Mesothelial cell of epicardium (in vitro differentiated cells): ENCODE measurements at regions not wholly inside any gene's neighbourhood (a gene's known extent, or its start where the extent isn't known, plus 50 kb on each side); places are given as distances from the start of the nearest gene placed in this dataset.
"Not testable (repeated sequence)": the region's sequence is repeated elsewhere in the genome, so short reads cannot be mapped to it uniquely, and the experiment has no call there.

ENCODE experiments used
- DNase-seq, 2 experiments: peaks; one replicate each; pipeline ENCODE4 v3.0.0; 2021; ENCODE audit warnings: low spot score in 2 of 2; ENCODE audit not compliant: unreplicated experiment in 2 of 2
- H3K27ac Mint-ChIP-seq: 2 replicates; pipeline ENCODE4 v1.8.0; 2021; ENCODE audit warnings: mixed read lengths
- H3K27me3 Mint-ChIP-seq: 2 replicates; pipeline ENCODE4 v1.8.0; 2021; ENCODE audit warnings: low read depth, mixed read lengths
- H3K36me3 Mint-ChIP-seq: 2 replicates; pipeline ENCODE4 v1.8.0; 2021; ENCODE audit warnings: mixed read lengths
- H3K4me1 Mint-ChIP-seq: 2 replicates; pipeline ENCODE4 v1.8.0; 2021; ENCODE audit warnings: mixed read lengths
- H3K4me3 Mint-ChIP-seq: 2 replicates; pipeline ENCODE4 v1.8.0; 2021; ENCODE audit warnings: mild to moderate bottlenecking, moderate library complexity, mixed read lengths
- H3K9me3 Mint-ChIP-seq: 2 replicates; pipeline ENCODE4 v1.8.0; 2021; ENCODE audit warnings: mixed read lengths
- CTCF ChIP-seq: fragments of 200-600 bp; sonication (generic); IDR thresholded peaks from one replicate; pipeline ENCODE4 v1.5.0; 2021; ENCODE audit warnings: antibody characterized with exemption; ENCODE audit not compliant: unreplicated experiment

GRCh38 chr2:52036024-52036423 is 1004.1 kb upstream of the NRXN1 start:
- no peak for TF ChIP-seq CTCF
- no peaks in the 10 kb centered on the region for H3K27me3 Mint-ChIP-seq
- DNase-seq: no peak
- H3K27ac Mint-ChIP-seq: no peak overlapping the region
- no peaks in the 10 kb centered on the region for H3K4me1 Mint-ChIP-seq
- H3K9me3 Mint-ChIP-seq: no peaks in the 10 kb centered on the region
- H3K4me3 Mint-ChIP-seq: no peak overlapping the region
- no peaks in the 10 kb centered on the region for H3K36me3 Mint-ChIP-seq

- no peak for DNase-seq
- Mint-ChIP-seq H3K27me3 (no peaks in the 10 kb centered on the region), H3K27ac (no peak overlapping the region), H3K4me3 (no peak overlapping the region), H3K4me1 (no peaks in the 10 kb centered on the region), H3K9me3 (no peaks in the 10 kb centered on the region), H3K36me3 (no peaks in the 10 kb centered on the region)
- TF ChIP-seq CTCF: no peak
Observed at GRCh38 chr2:52035391-52035790, 1003.5 kb upstream of the NRXN1 start.

GRCh38 chr2:52034706-52035105 is 1002.8 kb upstream of the NRXN1 start:
- H3K4me3 Mint-ChIP-seq: no peak overlapping the region
- no peaks in the 10 kb centered on the region for H3K4me1 Mint-ChIP-seq
- H3K27ac Mint-ChIP-seq: no peak overlapping the region

DNA sequence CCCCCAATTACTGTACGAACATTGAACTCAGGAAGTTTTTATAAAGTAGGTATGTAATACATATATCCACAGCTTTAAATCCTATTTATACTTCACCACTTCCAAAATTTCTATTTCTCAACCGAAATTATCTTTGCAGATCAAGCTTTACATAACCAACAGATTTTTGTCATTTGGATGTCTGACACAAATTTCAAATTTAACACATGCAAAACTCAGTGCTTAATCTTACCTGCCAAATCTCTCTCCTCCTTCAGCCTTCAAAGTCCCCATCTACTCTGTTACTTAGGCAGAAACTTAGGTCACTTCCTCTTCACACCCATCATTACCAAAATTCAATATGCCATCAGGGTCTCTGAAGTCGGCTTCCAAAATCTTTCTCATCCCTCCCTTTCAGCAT is 990.1 kb upstream of the NRXN1 start:
- no peaks in the 10 kb centered on the region for H3K27me3 Mint-ChIP-seq
- no peak overlapping the region for H3K27ac Mint-ChIP-seq
- H3K4me1 Mint-ChIP-seq: no peaks in the 10 kb centered on the region
- TF ChIP-seq CTCF: no peak
- H3K9me3 Mint-ChIP-seq: no peaks in the 10 kb centered on the region
- H3K36me3 Mint-ChIP-seq: no peaks in the 10 kb centered on the region
- no peak overlapping the region for H3K4me3 Mint-ChIP-seq
- no peak for DNase-seq

More at GRCh38 chr2:52034706-52035105, 1002.8 kb upstream of the NRXN1 start:
- Mint-ChIP-seq H3K36me3 (no peaks in the 10 kb centered on the region), H3K9me3 (no peaks in the 10 kb centered on the region), H3K27me3 (no peaks in the 10 kb centered on the region)
- no peak for DNase-seq
- no peak for TF ChIP-seq CTCF

DNA sequence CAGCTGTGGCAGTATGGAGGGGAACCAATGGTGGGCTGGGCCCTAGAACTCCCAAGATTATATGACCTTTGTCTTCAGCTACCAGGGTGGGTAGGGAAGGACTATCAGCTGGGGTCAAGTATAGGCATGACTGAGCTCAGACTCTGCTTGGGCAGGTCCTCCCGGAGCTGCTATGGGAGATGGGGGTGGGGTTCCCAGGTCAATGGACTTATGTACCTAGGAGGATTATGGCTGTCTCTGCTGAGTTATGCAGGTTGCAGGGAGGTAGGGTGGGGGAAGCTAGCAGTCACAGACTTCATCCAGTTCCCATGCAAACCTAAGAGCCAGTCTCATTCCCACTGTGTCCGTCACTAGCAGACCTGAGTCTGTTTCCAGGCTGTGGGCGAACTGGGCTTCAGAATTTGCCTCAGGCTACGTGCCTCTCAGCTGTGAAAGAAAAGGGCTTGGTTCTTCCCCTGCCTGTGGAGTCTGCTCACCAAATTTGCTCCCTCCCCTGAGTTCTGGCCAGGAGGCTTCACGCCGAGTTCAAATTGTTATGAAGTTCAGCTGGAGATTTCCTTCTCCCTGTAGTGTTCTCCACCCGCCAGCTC is 985.8 kb upstream of the NRXN1 start:
- TF ChIP-seq CTCF: no peak
- no peak for DNase-seq
- Mint-ChIP-seq H3K27me3 (no peaks in the 10 kb centered on the region), H3K36me3 (no peaks in the 10 kb centered on the region), H3K9me3 (peaks cover 13% of the 10 kb centered on the region), H3K27ac (no peak overlapping the region), H3K4me1 (no peaks in the 10 kb centered on the region), H3K4me3 (no peak overlapping the region)

- H3K4me1 Mint-ChIP-seq, H3K27ac Mint-ChIP-seq, H3K36me3 Mint-ChIP-seq, H3K4me3 Mint-ChIP-seq, H3K27me3 Mint-ChIP-seq, DNase-seq, H3K9me3 Mint-ChIP-seq: not testable (repeated sequence)
Observed at GRCh38 chr2:52006821-52007366, 975.0 kb upstream of the NRXN1 start.
